ENCODE measurements at regions not wholly inside any gene's neighbourhood (a gene's known extent, or its start where the extent isn't known, plus 50 kb on each side); places are given as distances from the start of the nearest gene placed in this dataset.
"Not testable (repeated sequence)": the region's sequence is repeated elsewhere in the genome, so short reads cannot be mapped to it uniquely, and the experiment has no call there.

GRCh38 chr7:86202833-86203232 is 440.9 kb upstream of the GRM3 start:
- DNase-seq (ENCODE audit: low spot score), result no peak

GRCh38 chr7:86201767-86202166 is 441.9 kb upstream of the GRM3 start:
- DNase-seq (ENCODE audit: low spot score), result no peak

GRCh38 chr7:86199881-86200614 is 443.7 kb upstream of the GRM3 start:
- no peak for DNase-seq (ENCODE audit: low spot score)

GRCh38 chr7:86190351-86190750 is 453.4 kb upstream of the GRM3 start:
- no peak for DNase-seq (ENCODE audit: low spot score)

- DNase-seq (ENCODE audit: low spot score), result no peak
Measured at GRCh38 chr7:86181474-86181873, 462.2 kb upstream of the GRM3 start.

- no peak for DNase-seq (ENCODE audit: low spot score)
Measured at GRCh38 chr7:86164827-86165226, 478.9 kb upstream of the GRM3 start.

GRCh38 chr7:86158111-86158510 is 485.6 kb upstream of the GRM3 start:
- DNase-seq (ENCODE audit: low spot score), result no peak

GRCh38 chr7:86155623-86156022 is 488.1 kb upstream of the GRM3 start:
- DNase-seq (ENCODE audit: low spot score), result no peak

- DNase-seq (ENCODE audit: low spot score), result no peak
Measured at GRCh38 chr7:86152926-86153325, 490.8 kb upstream of the GRM3 start.

GRCh38 chr7:86149024-86149665 is 494.6 kb upstream of the GRM3 start:
- no peak for DNase-seq (ENCODE audit: low spot score)

GRCh38 chr7:86148501-86148900 is 495.2 kb upstream of the GRM3 start:
- no peak for DNase-seq (ENCODE audit: low spot score)

- DNase-seq (ENCODE audit: low spot score), result no peak
Measured at GRCh38 chr7:86137343-86137742, 506.4 kb upstream of the GRM3 start.

GRCh38 chr7:86130268-86130667 is 513.4 kb upstream of the GRM3 start:
- DNase-seq (ENCODE audit: low spot score), result no peak

GRCh38 chr7:86123476-86123875 is 520.2 kb upstream of the GRM3 start:
- DNase-seq (ENCODE audit: low spot score), result no peak

GRCh38 chr7:86094166-86094669 is 549.5 kb upstream of the GRM3 start:
- DNase-seq (ENCODE audit: low spot score), result no peak

GRCh38 chr7:86091369-86091768 is 552.3 kb upstream of the GRM3 start:
- DNase-seq (ENCODE audit: low spot score), result no peak

GRCh38 chr7:86089455-86089854 is 554.3 kb upstream of the GRM3 start:
- no peak for DNase-seq (ENCODE audit: low spot score)

- not testable (repeated sequence) for DNase-seq (ENCODE audit: low spot score)
Measured at GRCh38 chr7:86064572-86064971, 579.1 kb upstream of the GRM3 start.

GRCh38 chr7:86058649-86059048 is 585.1 kb upstream of the GRM3 start:
- DNase-seq (ENCODE audit: low spot score), result no peak

GRCh38 chr7:86050918-86051317 is 592.8 kb upstream of the GRM3 start:
- no peak for DNase-seq (ENCODE audit: low spot score)

- no peak for DNase-seq (ENCODE audit: low spot score)
Measured at GRCh38 chr7:86049910-86050309, 593.8 kb upstream of the GRM3 start.

GRCh38 chr7:86045197-86045596 is 598.5 kb upstream of the GRM3 start:
- not testable (repeated sequence) for DNase-seq (ENCODE audit: low spot score)

- no peak for DNase-seq (ENCODE audit: low spot score)
Measured at GRCh38 chr7:86025807-86026206, 617.9 kb upstream of the GRM3 start.

GRCh38 chr7:86013662-86014061 is 630.0 kb upstream of the GRM3 start:
- no peak for DNase-seq (ENCODE audit: low spot score)
